Stimulated activated CD8-positive, alpha-beta memory T cell treated with anti-CD3 and anti-CD28 coated beads, Interleukin-4, amount 100 ng/mL, for 48 hours (primary cell): ENCODE measurements at regions not wholly inside any gene's neighbourhood (a gene's known extent, or its start where the extent isn't known, plus 50 kb on each side); places are given as distances from the start of the nearest gene placed in this dataset.
"Not testable (repeated sequence)": the region's sequence is repeated elsewhere in the genome, so short reads cannot be mapped to it uniquely, and the experiment has no call there.

Experiments used
- DNase-seq: peaks from one replicate; pipeline ENCODE4 v3.0.0-alpha.2; 2020

DNA sequence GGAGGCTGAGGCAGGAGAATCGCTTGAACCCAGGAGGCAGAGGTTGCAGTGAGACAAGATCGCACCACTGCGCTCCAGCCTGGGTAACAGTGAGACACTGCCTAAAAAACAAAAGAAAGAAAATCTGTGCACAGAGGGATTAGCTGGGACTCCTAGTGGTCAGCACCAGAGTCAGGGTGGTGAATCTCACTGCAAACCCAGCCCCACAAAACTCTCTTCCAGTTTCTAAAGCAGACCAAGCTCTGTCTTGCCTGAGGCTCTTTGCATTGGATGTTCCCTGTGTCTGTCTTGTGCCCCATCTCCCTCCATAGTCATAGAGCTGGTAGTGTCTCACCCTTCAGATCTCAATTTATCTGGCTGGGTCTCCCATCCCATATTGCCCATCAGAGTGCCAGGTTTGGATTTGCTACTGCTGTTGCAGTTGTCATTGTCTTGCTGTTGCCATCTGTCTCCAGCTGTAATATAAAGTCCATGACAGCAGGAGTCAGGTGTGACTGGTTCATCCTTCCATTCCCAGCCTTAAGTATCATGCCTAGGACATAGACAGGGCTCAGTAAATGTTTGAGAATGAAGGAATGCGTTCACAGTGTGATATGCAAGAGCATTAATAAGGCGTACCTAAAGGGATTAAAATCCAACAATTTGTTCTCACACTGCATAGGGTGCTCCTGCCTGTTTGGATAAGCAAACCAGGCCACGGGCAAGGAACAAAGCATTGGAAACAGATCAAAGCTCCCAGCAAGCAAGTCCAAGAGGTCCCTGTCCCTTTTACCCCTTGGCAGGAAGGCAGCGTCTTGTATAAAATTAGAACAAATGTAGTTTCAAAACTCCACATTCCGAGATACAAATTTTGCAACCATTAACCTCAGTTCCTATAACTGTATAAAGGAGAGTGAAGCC is 614.6 kb upstream of the CDH5 start:
- no peak for DNase-seq

DNA sequence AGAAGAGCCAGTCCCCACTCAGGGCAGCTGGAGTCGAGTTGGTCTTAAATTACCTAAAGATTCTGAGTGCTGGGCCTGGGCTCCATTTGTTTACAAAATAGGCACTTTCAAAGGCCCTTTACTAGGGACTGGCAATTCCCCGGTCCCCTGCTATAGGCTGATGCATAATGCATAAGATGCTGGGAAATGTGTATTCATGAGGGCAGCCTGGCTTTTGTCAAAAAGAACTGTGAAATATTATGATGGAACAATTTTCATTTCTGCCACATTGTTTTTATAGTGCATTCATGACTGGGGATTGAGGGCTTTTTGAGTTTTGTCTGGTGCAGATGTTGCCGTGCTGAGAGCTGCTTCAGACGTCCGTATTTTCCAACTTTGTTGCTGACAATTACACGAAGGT is 617.0 kb upstream of the CDH5 start:
- no peak for DNase-seq

DNA sequence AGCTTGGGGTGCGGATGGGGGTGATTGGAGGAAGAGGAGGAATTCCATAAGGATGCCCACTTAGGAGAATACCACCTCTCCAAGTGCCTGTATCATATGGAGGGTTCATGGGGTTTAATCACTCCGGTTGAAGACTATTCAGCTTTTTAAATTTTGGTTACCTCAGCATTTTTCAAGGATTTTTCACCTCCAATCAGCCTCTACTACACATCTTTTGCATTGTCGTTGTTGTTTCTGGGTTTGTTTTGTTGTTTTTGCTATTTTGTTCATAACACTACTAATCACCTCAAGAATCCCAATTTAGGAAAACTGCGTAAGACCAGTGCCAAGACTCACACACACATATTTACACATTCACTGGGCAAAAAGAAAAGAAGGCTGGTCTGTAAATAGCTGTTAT is 619.5 kb upstream of the CDH5 start:
- DNase-seq, result no peak

DNA sequence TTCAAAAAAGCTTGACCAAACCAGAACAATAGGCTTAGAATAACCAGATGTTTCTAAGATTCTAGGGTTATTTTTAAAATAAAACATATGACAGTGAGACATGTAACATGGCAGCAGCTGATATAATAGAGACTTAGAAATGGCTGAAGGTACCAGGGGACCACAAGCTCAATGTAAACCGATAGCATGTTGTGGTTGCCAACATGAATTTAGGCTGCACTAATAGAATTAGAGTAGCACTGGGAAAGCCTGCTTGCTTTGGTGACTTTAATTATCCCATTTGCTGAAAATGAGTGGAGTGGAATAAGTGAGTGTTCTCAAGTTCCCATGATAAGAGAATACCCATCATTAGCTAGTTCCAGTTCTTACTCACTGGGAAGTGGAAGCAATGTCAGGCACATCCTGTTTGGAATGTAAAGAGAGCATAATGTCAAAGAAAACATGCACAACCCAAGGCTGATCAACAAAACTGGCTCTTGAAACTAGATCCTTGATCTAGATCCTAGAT is 621.2 kb upstream of the CDH5 start:
- DNase-seq, result no peak

DNA sequence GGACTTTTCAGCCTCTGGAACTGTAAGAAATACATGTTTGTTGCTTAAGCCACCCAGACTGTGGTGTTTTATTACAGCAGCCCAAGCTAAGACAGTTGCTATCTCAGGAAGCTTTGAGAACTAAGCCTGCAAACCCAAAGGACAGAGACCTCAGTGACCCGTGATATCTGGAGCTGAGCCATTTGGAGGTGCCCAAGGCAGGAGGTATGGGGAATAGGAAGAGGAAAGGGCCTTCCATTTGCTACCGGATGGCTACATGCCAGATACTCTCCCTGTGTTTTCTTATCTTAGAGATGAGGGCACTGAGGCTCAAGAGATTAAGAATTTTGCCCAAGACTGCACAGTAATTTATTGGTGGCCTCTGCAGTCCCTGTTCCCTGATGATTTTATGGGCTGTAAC is 622.1 kb upstream of the CDH5 start:
- no peak for DNase-seq

DNA sequence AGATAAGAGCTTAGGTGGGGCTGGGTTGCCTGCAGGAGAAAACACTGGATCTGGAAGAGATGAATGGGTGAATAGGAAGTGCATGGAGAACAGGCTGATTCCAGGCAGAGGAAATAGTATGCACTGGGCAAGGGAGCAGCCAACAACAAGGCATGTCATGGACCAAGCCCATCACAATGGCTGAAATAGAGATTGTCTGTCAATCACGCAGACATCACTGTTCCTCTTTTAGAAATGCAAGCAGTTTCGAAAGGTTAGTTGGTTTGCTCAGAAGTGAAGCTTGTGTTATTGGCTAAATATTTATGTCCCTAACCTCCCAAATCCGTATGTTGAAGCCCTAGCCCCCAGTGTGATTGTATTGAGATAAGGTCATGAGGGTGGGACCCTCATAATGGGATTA is 621.7 kb upstream of the CDH11 start:
- DNase-seq, result no peak

DNA sequence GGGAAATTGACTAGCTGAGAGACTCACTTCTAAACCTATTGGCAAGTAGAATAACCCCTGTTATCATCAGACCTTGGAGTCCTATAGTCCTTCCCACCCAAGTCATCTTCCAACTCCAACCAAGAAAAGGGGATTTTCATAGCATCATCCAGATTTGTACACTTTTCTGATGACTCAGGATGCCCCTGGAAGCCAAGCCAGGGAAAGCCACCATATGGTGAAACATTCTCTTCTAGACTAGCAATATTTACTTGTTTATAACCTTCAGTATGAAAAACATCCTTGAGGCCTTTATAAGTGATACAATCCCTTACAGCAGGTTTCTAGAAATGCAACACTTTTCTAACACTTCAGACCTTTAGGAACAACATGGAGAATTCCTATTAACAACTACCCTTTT is 618.8 kb upstream of the CDH11 start:
- no peak for DNase-seq

DNA sequence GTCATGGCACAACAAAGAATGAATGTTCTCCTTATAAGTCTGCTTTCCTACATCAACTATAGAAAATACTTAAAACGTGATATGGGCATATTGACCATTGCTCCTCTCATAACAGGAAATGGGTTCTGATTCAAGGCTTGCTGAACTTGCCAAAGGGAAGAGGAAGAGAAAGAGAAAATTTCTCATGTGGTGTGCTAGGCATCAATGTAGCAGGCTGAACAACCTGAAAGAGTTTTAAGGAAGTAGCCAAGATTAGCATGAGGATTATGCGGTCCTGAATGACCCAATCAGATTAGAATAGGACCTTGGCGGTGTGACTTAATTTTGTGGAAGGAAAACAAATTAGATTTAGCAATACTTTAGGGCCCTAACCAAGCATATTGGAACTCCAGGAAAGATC is 617.7 kb upstream of the CDH11 start:
- no peak for DNase-seq

DNA sequence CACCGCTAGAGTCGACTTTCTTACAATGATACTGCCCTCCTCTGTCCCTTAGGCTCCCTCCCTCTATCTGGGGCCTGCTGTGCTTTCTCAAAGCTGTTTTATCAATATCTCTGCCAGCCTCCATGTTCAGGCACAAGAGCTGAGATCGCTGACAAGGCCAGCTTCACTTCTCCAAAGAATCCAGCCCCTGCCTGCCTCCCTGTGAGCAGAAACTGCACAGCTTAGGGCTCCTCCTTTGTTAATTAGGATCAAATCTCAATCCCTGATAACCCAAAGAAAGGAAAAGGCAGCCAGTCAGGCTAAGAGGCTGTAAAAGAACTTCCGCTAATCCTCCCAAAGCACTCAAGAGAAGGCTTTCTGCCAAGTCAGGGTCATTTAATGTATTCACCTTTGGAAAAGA is 616.0 kb upstream of the CDH11 start:
- DNase-seq, result no peak

DNA sequence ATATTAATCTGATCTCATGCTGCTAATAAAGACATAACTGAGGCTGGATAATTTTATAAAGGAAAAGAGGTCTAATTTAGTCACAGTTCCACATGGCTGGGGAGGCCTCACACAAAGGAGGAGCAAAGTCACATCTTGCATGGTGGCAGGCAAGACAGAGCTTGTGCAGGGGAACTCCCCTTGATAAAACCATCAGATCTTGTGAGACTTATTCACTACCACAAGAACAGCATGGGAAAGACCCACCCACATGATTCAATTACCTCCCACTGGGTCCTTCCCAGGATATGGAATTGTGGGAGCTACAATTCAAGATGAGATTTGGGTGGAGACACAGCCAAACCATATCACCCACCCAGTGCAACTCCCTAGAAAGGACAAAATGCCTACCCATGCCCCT is 613.8 kb upstream of the CDH11 start:
- not testable (repeated sequence) for DNase-seq

DNA sequence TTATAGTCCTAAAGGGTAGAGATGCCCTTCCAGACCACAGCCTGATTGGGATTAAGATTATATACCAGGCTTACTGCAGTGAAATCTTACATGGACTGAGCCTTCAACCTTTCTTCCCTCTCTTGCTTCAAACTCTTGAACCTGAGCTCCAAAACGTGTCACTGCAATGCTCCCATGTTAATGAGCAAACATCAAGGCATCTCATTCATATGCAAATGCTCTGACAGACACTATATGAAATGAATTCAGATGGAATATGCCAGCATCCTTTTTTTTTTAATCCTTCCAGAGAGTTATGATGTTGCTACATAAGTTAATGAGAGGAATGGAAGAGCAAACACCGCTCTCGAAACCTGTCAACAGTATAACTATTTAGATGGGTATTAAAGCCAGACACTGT is 611.9 kb upstream of the CDH11 start:
- no peak for DNase-seq

DNA sequence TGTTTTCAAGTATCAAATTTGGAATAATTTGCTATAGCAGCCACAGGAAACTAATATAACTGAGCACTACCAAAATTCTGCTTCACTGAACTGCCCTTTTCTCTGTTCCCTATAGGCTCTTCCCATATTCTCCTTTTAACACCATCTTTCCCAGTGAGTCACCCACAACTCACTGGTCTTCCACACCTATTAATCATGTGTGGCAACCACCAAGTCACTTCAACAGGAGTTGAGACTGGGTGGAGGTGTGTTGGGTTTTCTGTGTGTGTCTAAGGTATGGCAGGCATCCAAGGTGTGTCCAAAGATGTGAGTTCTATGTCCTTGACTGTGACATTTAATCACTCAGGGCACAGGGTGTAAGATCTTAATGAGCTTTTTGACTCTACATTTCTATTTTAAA is 610.0 kb upstream of the CDH11 start:
- no peak for DNase-seq

DNA sequence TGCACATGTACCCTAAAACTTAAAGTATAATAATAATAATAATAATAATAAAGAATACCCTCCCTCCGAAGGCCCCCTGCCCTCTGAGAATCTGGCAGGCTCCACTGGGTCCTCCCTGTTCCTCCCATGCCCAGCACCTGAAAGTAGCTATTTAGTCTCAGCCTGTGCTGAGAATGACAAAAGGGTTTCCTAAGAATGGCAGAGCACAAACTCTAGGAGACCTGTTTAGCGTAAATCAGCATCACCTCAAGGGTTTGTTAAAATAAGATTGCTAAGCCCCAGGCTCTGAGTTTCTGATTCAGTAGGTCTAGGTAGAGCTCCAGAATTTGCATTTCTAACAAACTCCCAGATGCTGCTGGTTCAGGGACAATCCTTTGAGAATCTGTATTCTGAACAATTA is 606.8 kb upstream of the CDH11 start:
- DNase-seq, result no peak

DNA sequence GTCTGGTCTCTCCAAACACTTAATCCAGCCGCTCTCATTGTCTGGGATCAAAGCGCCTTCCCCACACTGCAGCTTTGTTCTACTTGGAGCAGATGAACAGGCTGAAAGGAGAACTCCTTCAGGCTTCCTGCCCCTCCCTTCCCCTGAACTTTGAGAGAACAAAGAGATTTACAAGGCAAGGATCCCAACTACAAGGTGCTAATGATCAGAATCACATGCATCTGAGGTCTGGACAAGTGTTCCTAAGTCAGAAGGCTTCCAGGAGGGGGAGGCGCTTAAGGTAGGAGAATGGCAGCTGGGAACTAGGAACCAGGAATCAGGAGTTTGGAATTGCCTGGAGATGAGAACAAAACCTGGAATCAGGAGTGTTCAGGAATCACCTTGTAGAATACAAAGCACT is 606.3 kb upstream of the CDH11 start:
- no peak for DNase-seq

DNA sequence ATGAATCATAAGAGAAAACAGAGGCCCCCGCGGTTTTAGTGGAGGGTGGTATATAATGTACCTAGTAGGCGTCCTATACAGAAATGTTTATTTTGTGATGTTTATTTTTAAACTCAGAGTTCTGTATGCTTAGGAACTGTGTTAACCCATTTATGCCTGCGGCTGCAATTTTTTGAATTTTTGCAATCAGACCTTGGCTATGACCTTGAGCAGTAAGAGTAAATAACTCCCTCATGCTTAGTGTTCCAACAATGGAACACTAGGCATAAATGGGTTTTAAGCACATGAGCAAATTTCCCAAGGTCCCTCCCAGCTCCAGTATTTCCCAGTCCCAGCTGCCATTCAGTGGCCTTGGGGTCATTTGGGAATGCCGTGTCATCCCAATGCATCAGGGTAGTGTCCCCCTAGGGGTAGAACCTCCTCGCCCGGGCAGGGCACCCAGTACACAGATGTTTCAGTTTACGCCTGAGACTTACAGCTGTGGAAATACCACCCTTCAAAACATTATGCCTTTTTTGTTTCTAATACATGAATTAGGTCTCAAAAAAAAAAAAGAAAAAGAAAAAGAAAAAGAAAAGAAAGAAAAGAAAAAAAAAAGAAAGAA is 605.8 kb upstream of the CDH11 start:
- no peak for DNase-seq

DNA sequence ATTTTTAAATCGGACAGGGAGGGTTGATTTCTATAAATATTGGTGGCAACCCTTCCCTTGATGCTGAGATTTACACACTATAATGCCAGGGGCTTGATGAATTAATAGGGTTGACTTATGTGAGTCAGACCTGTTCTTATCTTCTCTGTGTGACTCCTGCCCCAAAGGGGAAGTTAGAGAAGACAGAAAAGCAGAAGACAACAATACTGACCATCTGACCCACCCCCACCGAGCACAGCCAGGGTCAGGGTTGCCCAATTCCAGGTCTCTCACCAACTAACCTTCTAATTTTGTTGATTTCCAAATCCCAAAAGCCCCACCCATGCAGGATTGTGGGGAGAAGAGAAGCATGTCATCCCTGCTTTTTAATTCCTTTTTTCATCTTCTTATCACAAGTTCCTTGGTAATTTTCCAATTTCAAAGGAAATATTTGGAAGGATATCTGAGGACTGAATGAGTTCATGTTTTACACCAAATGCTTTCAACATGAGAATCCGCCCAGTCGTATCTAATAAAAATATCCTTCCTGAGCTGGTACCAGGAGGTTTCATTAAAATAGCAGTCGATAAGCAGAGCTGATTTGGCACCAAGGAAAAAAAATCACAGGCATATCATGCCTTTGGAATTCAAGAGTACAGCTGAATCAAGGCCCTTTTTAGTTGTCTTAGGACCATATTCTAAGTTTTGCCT is 603.4 kb upstream of the CDH11 start:
- DNase-seq, result no peak

DNA sequence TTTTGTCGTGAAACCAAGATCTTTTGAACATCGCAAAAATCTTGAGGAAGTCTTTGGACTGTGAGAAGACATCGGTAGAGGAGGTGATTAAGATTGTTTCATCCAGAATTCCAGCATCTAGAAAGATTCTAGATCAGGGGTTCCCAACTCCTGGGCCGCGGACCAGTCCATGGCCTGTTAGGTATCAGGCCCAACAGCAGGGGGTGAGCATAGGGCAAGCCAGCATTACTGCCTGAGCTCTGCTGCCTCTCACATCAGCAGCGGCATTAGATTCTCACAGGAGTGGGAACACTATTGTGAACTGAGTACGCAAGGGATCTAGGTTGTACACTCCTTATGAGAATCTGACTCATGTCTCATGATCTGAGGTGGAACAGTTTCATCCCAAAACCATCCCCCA is 600.6 kb upstream of the CDH11 start:
- no peak for DNase-seq

DNA sequence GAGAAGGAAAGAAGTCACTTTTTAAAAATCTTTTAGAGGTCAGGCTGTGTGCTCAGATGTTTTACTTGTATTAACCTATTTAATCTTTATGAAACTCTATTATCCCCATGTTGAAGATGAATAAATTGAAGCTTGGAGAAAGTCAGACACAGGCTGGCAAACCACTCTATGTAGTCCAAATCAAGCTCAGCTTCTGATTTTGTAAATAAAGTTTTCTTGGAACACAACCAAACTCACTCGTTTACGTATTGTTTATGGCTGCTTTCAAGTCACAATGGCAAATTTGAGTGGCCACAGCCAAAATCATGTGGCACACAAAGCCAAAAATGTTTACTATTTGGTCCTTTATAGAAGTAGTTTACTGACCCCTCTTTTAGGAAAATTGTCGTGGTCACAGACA is 596.0 kb upstream of the CDH11 start:
- no peak for DNase-seq

DNA sequence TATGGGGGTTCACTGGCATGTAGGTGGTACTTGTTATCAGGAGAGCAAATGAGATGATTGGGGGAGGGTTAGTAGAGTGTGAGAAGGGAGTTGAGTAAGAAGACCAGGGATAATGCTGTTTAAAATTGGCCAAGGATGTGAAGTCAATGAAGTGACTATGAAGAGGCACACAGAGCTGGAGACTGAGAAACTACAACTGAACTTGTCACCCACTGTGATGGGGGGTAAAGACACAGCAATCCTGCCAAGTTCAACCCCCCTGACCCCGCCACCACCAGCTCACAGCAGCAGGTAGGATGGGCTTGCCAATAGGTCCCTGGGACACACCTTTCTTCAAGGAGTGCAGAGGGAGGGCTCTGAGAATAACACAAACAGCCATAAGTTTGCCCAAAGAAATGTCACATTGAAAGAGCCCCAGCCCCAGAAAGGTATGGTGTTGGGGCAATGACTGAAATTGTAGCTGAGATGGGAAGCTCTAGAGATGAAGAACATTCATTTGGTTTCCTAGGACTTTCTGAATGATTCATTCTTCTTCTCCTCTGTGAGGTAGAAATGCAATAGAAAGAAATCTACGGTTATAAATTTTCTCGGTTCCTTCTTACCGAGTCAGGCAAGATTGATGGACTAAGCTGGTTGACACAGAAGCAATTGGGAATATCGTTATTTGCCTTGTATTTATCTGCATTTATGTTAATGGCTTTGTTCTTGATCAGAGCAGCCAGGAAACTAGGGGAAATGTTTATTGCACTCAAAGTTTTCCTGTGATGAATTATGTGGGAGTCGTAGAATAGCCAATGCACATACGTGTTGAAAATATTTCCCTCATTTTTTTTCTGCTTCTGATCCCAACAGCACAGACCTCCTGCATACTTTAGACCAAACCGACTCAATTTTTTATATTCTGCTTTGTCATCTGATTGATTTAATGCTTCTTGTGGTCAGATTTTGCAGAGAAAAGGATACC is 595.2 kb upstream of the CDH11 start:
- DNase-seq, result no peak

DNA sequence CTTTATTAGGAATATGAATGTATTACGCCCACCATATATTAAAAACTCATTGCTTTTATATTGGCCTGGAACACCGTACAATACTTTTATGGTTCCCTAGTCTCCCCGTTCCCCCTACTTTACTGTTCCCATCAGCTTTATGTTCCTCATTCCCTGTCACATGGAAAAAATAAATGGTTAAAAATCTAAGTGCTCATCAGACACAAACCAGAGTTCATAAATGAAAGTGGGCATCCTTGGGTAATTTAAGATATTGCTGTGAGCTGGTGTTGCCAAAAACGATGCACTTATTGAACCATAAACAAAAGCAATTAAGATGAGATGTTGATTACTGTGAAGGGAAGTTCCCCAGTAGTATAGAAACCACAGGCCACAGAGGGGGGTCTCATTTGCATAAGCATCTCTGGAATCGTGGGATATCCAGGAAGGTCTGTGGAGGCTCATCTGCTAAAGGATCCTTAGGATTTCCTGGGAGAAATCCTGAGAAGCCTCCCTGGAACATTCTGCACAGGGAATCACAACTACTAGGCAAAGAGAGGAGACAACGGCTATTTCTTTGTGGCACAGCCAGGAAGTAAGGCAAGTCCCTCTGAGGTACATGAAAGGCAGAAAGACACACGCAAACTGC is 591.4 kb upstream of the CDH11 start:
- DNase-seq, result no peak

DNA sequence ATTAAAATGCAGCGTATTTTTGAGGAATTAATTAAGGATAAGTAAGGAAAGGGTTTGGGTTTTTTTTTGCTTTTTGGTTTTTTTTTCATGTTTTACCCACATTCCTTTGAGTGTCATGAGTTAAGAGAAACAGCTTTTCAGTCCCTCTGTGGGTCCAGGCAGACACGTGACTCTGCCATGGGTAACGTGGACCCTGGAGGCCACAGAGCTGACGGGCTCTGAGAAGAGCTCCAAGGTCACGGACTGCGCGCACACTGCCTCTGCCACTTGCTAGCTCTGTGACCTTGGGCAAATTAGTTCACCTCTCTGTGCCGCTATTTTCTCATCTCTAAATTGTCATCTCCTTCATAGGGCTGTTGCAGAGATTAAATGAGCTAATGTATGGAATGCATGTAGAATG is 588.2 kb upstream of the CDH11 start:
- no peak for DNase-seq

DNA sequence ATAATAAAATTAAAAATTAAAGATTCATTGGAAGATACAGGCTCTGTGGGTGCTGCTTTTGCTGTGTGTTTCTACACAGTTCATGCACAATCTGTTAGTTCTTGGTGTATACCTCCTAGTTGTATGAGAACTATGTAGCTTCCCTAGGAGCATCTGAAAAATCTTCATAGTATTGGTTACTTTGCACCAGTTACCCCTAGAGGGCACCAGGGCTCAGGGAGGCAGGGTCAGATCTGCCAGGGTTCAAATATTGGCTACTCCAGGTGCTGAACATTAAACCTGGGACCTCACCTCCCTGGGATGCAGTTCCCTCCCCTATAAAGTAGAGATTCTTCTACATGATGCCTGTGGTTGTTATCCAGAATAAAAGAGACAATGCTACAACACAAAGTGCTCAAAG is 583.0 kb upstream of the CDH11 start:
- no peak for DNase-seq
